ENCODE measurements at regions not wholly inside any gene's neighbourhood (a gene's known extent, or its start where the extent isn't known, plus 50 kb on each side); places are given as distances from the start of the nearest gene placed in this dataset.
"Not testable (repeated sequence)": the region's sequence is repeated elsewhere in the genome, so short reads cannot be mapped to it uniquely, and the experiment has no call there.

DNA sequence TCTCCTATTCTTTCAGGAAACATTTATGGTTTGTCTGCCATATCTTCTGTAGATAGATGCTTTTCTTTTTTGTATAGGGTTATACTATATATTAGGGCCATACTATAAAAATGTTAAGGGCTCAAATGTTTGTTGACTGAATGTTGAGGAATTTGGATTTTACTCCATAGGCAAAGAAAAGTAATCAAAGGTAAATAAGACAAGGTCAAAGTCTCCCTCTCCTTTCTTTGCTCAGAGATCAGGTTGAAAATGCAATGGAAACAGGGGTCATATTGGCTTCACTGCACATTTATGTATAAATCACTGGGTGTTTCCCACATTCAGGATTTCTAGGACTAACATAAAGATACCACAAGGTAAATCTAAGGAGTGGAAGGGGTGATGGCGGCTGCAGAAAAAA is 291.4 kb upstream of the FZD8 start:
- DNase-seq (ENCODE audit: insufficient read length) (no peak), FAIRE-seq (no peak)
- TF ChIP-seq TAF1 (IDR thresholded peaks at IDR 0.05; ENCODE audit: borderline replicate concordance, low read depth, low read length) (no peak), POLR2AphosphoS5 (IDR thresholded peaks at IDR 0.05; ENCODE audit: low read depth, low read length) (no peak), POLR2A (IDR thresholded peaks at IDR 0.05; ENCODE audit: low read depth, low read length) (no peak)

DNA sequence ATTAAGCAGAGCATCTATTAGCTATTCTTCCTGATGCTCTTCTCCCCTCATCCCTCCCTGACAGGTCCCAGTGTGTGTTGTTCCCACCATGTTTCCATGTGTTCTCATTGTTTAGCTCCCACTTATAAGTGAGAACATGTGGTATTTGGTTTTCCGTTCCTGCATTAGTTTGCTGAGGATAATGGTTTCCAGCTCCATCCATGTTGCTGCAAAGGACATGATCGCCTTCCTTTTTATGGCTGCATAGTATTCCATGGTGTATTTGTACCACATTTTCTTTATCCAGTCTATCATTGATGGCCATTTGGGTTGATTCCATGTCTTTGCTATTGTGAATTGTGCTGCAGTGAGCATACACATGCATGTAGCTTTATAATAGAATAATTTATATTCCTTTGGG is 287.9 kb upstream of the FZD8 start:
- FAIRE-seq = not testable (repeated sequence)

DNA sequence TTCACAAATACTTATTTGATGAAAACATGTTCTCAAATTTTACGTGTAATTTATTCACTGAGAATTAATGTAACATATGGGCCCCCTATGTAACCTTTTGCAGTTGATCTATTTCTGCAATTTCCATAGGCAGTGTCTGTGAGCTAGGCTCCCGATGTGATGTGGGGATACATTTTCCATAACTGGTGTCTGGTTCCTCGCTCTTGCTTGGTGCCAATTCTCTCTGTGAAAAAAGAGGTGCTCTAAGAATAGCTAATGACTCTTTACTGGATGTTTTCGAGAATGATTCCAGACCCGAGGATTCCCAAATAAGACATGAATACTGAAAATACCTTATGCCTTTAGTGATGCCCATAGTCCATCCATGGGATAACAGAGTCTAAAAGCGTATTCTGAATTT is 286.7 kb upstream of the FZD8 start:
- DNase-seq (ENCODE audit: insufficient read length) = no peak
- no peak for FAIRE-seq
- TF ChIP-seq POLR2A (IDR thresholded peaks at IDR 0.05; ENCODE audit: low read depth, low read length) (no peak), TAF1 (IDR thresholded peaks at IDR 0.05; ENCODE audit: borderline replicate concordance, low read depth, low read length) (no peak), POLR2AphosphoS5 (IDR thresholded peaks at IDR 0.05; ENCODE audit: low read depth, low read length) (no peak)

More for the DNA sequence above, 287.9 kb upstream of the FZD8 start:
- not testable (repeated sequence) for DNase-seq (ENCODE audit: insufficient read length)

DNA sequence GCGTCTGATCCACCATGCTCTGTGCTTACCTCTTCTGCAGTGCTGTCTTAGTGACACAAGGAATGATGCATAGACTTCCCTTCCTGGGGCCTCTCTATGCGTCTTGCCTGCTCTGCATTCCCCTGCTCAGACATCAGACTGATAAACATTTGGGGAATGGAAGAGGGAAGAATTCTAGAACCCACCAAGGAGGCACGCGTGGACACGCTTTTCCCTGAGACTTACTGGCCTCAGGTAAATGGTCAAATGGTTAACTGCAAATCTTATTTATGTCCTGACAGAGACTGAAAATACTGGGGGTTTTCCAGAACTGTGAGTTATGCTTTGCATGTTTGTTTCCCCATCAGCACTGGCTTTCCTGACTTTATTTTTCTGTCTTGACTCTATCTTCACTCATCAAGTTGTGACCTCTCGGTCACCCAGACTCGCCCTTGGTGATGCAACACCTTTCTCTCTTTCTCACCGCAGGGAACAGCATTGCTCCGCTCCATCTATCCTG is 285.9 kb upstream of the FZD8 start:
- FAIRE-seq (no peak), DNase-seq (ENCODE audit: insufficient read length) (no peak)
- TF ChIP-seq POLR2A (IDR thresholded peaks at IDR 0.05; ENCODE audit: low read depth, low read length) = no peak
- no peak for TF ChIP-seq TAF1 (IDR thresholded peaks at IDR 0.05; ENCODE audit: borderline replicate concordance, low read depth, low read length)
- TF ChIP-seq POLR2AphosphoS5 (IDR thresholded peaks at IDR 0.05; ENCODE audit: low read depth, low read length) = no peak

DNA sequence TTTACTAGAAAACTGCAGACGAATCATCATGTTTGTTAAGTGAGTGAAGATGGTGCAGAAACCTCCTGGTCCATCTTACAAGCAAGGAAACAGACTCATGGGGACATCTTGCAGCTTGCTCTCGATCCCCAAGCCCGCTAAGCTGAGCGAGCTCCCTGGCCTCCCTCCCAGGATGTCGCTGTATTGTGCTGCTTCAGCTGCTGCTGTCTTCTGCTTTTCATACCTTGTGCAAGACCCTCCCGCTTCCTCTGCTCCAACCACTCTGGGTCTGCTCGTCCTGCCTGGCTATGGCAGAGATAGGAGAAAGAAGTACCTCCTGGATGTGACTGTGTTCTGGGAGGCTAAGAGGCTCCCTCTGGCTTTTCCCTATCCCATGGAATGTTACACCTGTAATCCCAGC is 285.2 kb upstream of the FZD8 start:
- no peak for FAIRE-seq
- TF ChIP-seq POLR2A (IDR thresholded peaks at IDR 0.05; ENCODE audit: low read depth, low read length) (no peak), POLR2AphosphoS5 (IDR thresholded peaks at IDR 0.05; ENCODE audit: low read depth, low read length) (no peak), TAF1 (IDR thresholded peaks at IDR 0.05; ENCODE audit: borderline replicate concordance, low read depth, low read length) (no peak)
- DNase-seq (ENCODE audit: insufficient read length) = no peak

DNA sequence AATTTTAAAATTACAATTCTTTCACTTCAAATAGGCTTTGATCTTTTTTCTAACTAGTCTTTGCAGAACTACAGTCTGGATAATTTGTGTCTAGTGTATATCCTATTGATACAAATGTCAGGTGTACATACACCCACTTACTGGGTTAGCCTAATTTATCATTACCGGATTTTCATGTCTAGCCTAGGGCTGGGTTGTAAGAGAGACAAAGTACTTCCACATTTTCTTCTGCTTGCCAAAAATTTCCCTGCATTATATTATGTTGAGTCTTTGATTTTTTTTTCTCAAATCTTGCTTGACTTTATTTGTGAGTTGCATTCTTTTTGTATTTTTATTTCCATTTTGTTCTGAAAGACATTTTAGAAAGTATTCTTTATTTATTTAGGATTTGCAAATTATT is 284.8 kb upstream of the FZD8 start:
- FAIRE-seq = no peak
- DNase-seq (ENCODE audit: insufficient read length) = no peak
- TF ChIP-seq POLR2AphosphoS5 (IDR thresholded peaks at IDR 0.05; ENCODE audit: low read depth, low read length) (no peak), TAF1 (IDR thresholded peaks at IDR 0.05; ENCODE audit: borderline replicate concordance, low read depth, low read length) (no peak), POLR2A (IDR thresholded peaks at IDR 0.05; ENCODE audit: low read depth, low read length) (no peak)

DNA sequence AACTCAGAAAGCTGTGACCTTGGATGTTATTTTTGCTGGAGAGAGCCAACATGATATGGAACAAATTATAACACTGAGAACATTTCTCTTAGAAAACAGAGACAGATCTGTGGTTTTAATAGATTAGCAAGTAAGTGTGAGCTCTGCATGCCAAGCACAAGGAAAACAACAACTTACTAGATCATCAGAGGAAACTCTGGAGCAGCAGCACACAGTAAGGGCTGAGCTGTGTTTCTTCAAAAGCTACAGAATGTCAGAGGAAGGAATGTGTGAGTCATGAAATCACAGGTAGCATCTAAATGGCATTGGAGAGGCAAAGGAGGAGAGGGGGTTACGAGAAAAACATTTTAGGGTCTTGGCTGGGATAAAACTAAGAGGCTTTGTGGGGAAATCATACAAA is 283.4 kb upstream of the FZD8 start:
- TF ChIP-seq POLR2A (IDR thresholded peaks at IDR 0.05; ENCODE audit: low read depth, low read length) = no peak
- no peak for TF ChIP-seq TAF1 (IDR thresholded peaks at IDR 0.05; ENCODE audit: borderline replicate concordance, low read depth, low read length)
- TF ChIP-seq POLR2AphosphoS5 (IDR thresholded peaks at IDR 0.05; ENCODE audit: low read depth, low read length) = no peak
- FAIRE-seq (no peak), DNase-seq (ENCODE audit: insufficient read length) (no peak)

DNA sequence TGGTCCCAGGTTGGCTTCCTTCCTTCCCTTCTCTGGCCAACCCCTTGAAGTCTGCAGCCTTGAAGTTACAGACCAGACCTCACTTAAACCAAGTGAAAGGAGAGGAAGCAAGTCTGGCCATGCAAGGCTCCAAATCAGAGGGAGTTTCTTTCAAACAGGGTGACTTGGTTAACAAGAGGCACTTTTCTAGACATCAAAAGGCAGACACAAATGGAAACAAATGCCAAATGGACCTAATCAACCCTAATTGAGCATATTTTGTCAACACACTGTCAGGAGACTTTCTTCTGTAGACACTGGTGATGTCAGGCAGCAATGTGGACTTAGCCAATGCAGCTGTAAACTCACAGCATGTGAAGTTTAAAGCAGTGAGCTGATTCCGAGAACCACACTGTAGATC is 282.7 kb upstream of the FZD8 start:
- FAIRE-seq (no peak), DNase-seq (ENCODE audit: insufficient read length) (no peak)
- no peak for TF ChIP-seq POLR2AphosphoS5 (IDR thresholded peaks at IDR 0.05; ENCODE audit: low read depth, low read length)
- TF ChIP-seq POLR2A (IDR thresholded peaks at IDR 0.05; ENCODE audit: low read depth, low read length) = no peak

DNA sequence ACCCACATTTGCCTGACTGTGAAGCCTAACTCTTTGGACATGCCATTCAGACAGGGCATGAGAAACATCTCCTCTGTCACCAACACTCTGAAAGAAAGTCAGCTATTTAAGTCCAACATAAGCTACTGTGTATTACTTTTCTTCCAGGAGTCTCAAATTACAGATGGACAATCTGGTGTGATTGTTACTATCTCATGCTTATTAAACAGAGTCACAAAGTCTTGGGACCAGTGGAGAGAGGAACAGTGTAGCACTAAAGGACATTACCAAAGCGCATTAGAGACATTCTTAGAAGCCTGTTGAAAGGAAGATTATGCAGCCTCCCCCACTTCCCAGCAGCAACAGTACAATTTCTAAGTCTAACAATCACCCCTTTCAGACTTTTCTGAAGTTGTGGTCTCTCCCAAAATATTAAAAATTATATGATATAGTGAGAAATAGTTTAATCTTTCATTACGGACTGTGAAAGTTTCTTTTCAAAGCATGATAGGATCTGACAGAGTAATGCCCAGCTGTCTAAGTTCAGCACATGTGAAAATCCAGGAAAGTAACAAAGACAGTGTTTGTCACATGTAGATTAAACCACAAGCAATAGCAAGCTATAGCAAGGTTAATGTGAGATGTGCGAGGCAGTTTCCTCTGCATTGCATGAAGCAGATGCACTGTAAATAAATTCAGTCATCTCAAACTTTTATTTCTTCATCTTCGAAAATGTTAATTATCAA is 280.9 kb upstream of the FZD8 start:
- TF ChIP-seq TAF1 (IDR thresholded peaks at IDR 0.05; ENCODE audit: borderline replicate concordance, low read depth, low read length) = no peak
- TF ChIP-seq POLR2A (IDR thresholded peaks at IDR 0.05; ENCODE audit: low read depth, low read length) = no peak
- no peak for TF ChIP-seq POLR2AphosphoS5 (IDR thresholded peaks at IDR 0.05; ENCODE audit: low read depth, low read length)
- DNase-seq (ENCODE audit: insufficient read length) (no peak), FAIRE-seq (no peak)

DNA sequence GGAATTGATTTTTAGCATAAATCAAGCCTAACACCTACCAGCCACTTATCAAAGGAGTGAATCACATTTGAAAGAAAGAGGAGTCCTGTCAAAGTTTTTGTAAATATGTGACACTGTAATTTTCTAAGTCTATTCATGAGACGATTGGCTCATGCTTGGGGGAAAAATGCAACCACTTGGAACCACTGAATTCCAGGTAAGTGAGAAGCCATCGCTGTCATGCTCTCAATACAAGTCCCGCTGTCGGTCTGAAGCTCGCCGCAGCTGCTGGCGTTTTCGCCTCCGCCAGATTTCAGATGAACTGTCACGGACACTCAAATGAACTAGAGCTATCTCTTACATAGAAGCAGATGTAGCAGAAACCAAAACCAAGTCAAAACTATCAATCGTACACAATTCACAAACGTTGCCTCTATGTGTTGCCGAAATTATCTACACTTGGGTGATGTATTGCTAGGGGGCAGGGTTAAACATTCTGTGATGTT is 279.8 kb upstream of the FZD8 start:
- FAIRE-seq = no peak
- TF ChIP-seq POLR2A (IDR thresholded peaks at IDR 0.05; ENCODE audit: low read depth, low read length) (no peak), POLR2AphosphoS5 (IDR thresholded peaks at IDR 0.05; ENCODE audit: low read depth, low read length) (no peak), TAF1 (IDR thresholded peaks at IDR 0.05; ENCODE audit: borderline replicate concordance, low read depth, low read length) (no peak)
- DNase-seq (ENCODE audit: insufficient read length) = no peak

DNA sequence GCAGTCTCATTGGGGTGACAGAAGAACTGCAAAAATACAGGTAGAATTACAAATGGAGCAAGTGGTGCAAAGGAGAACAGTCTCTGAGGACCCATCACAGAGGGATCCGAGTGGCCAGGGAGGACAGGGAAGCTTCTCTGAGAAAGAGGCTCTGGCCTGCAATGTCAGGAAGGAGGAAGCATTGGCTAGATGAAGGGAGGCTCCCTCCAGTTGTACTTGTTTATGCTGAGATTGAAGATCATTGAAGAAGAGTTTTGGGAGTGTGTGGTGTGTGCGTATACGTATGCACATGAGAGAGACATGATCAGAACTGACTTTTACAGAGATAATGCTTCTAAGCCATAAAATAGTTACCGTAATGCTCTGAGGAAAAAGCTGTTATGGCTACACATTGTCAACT is 274.7 kb upstream of the FZD8 start:
- DNase-seq (ENCODE audit: insufficient read length) = no peak
- FAIRE-seq = no peak
- TF ChIP-seq POLR2A (IDR thresholded peaks at IDR 0.05; ENCODE audit: low read depth, low read length) = no peak
- TF ChIP-seq POLR2AphosphoS5 (IDR thresholded peaks at IDR 0.05; ENCODE audit: low read depth, low read length) = no peak
- no peak for TF ChIP-seq TAF1 (IDR thresholded peaks at IDR 0.05; ENCODE audit: borderline replicate concordance, low read depth, low read length)

DNA sequence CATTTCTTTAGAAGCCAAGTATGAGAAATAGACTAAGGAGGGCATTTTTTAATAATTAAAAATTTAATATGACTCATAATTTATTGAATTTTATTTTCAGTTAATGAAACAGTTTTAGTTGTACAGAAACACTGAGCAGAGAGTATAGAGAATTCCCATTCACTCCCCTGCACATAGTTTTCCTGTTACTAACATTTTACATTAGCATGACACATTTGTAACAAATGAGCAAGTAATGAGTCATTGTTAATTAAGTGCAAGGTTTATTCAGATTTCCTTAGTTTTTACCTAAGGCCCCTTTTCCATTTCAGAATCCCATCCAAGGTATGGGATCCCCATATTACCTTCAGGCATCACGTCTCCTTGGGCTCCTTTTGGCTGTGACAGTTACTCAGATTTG is 271.5 kb upstream of the FZD8 start:
- DNase-seq (ENCODE audit: insufficient read length) = no peak
- FAIRE-seq = no peak
- TF ChIP-seq POLR2AphosphoS5 (IDR thresholded peaks at IDR 0.05; ENCODE audit: low read depth, low read length) = no peak
- TF ChIP-seq TAF1 (IDR thresholded peaks at IDR 0.05; ENCODE audit: borderline replicate concordance, low read depth, low read length) = no peak

Data from GM12892 (cell line).